ENCODE measurements at regions not wholly inside any gene's neighbourhood (a gene's known extent, or its start where the extent isn't known, plus 50 kb on each side); places are given as distances from the start of the nearest gene placed in this dataset.

DNA sequence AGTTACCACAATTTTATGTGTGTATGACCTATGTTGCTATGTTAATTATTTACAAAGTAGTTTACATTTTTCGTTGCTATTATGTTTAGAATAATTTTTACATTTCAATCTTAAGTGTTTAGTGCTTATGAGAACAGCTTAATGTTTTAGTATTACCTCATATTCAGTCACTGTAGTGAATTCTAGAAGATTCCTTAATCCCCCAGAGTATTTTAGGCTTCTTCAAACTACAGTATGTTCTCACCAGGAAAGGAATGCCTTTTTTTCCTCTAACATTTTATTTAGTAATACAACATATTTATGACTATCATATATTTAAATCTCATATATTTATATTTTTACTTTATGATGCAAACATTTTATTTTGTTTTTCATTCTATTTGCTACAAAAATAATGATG is 612.1 kb upstream of the KLHL1 start:
- Histone ChIP-seq H3K4me3 (ENCODE audit: insufficient read depth, low read length) (no peak overlapping the region), H3K4me2 (ENCODE audit: insufficient read depth, low read length) (no peak overlapping the region), H4K20me1 (ENCODE audit: insufficient read depth, low read length) (no peaks in the 10 kb centered on the region), H2AFZ (ENCODE audit: low read length) (no peak overlapping the region), H3K27ac (ENCODE audit: low read depth, low read length) (no peak overlapping the region), H3K36me3 (ENCODE audit: insufficient read depth, low read length) (no peaks in the 10 kb centered on the region), H3K4me1 (ENCODE audit: insufficient read depth, low read length) (no peaks in the 10 kb centered on the region), H3K27me3 (ENCODE audit: insufficient read depth, low read length) (no peaks in the 10 kb centered on the region), H3K9me3 (ENCODE audit: low read depth, low read length) (peaks cover 2% of the 10 kb centered on the region), H3K79me2 (ENCODE audit: insufficient read depth, low read length) (no peaks in the 10 kb centered on the region)
- TF ChIP-seq, protein P1, sequence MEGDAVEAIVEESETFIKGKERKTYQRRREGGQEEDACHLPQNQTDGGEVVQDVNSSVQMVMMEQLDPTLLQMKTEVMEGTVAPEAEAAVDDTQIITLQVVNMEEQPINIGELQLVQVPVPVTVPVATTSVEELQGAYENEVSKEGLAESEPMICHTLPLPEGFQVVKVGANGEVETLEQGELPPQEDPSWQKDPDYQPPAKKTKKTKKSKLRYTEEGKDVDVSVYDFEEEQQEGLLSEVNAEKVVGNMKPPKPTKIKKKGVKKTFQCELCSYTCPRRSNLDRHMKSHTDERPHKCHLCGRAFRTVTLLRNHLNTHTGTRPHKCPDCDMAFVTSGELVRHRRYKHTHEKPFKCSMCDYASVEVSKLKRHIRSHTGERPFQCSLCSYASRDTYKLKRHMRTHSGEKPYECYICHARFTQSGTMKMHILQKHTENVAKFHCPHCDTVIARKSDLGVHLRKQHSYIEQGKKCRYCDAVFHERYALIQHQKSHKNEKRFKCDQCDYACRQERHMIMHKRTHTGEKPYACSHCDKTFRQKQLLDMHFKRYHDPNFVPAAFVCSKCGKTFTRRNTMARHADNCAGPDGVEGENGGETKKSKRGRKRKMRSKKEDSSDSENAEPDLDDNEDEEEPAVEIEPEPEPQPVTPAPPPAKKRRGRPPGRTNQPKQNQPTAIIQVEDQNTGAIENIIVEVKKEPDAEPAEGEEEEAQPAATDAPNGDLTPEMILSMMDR (IDR thresholded peaks at IDR 0.05; ENCODE audit: extremely low read depth, low read depth, low read length), result no peak
- no peak for DNase-seq (ENCODE audit: insufficient read length, low spot score, missing footprints)

DNA sequence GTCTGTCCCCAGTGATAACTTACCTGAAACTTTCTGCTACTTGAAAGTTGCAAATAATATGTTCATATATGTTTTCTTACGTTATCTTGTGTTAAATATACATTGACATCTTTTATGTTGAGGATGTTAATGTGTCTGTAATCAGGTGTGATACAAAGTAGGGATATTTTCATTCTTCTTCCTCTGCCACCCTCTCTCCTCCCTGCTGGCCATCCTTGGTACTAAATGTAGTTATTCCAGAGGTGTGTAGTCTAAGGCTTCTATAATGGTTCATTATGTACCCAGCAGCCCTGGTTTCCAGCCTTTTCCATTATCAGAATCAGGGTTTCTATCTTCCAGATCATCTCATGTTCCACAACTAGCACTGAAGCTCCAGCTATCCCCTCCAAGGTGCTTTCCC is 606.7 kb upstream of the KLHL1 start:
- no peaks in the 10 kb centered on the region for H3K27me3 ChIP-seq (ENCODE audit: insufficient read depth, low read length)

DNA sequence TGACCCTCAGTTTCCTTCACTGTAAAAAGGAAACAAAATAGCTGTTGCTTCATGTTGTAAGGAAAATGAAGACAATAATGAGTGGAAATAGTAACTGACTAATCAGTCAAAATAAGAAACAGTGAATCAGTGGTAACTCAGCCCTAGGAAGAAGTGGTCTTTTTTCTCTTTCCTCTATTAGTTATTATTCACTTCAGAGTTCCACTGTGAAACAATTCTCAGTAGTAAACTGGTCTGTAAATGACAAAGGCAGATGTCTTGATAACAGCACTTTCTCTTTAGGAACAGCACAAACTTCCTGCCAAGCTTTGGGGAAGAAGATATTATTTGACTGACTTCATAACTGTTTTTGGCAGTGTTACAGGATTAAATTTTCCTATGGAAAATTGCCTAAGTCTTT is 600.5 kb upstream of the KLHL1 start:
- peaks cover under 1% of the 10 kb centered on the region for H3K9me3 ChIP-seq (ENCODE audit: low read depth, low read length)
- H4K20me1 ChIP-seq (ENCODE audit: insufficient read depth, low read length), result no peaks in the 10 kb centered on the region
- no peak for DNase-seq (ENCODE audit: insufficient read length, low spot score, missing footprints)
- TF ChIP-seq, protein P1 (IDR thresholded peaks at IDR 0.05; ENCODE audit: extremely low read depth, low read depth, low read length), result no peak
- H2AFZ ChIP-seq (ENCODE audit: low read length), result no peak overlapping the region
- no peak overlapping the region for H3K27ac ChIP-seq (ENCODE audit: low read depth, low read length)
- no peaks in the 10 kb centered on the region for H3K4me1 ChIP-seq (ENCODE audit: insufficient read depth, low read length)
- H3K27me3 ChIP-seq (ENCODE audit: insufficient read depth, low read length), result no peaks in the 10 kb centered on the region
- H3K4me3 ChIP-seq (ENCODE audit: insufficient read depth, low read length), result no peak overlapping the region
- H3K4me2 ChIP-seq (ENCODE audit: insufficient read depth, low read length), result no peak overlapping the region
- no peaks in the 10 kb centered on the region for H3K79me2 ChIP-seq (ENCODE audit: insufficient read depth, low read length)
- no peaks in the 10 kb centered on the region for H3K36me3 ChIP-seq (ENCODE audit: insufficient read depth, low read length)

More for the DNA sequence above, 606.7 kb upstream of the KLHL1 start:
- DNase-seq (ENCODE audit: insufficient read length, low spot score, missing footprints), result no peak
- H3K79me2 ChIP-seq (ENCODE audit: insufficient read depth, low read length), result no peaks in the 10 kb centered on the region
- TF ChIP-seq, protein P1 (IDR thresholded peaks at IDR 0.05; ENCODE audit: extremely low read depth, low read depth, low read length), result no peak
- no peaks in the 10 kb centered on the region for H3K4me1 ChIP-seq (ENCODE audit: insufficient read depth, low read length)
- no peak overlapping the region for H3K4me2 ChIP-seq (ENCODE audit: insufficient read depth, low read length)
- H2AFZ ChIP-seq (ENCODE audit: low read length), result no peak overlapping the region
- no peaks in the 10 kb centered on the region for H3K9me3 ChIP-seq (ENCODE audit: low read depth, low read length)
- no peak overlapping the region for H3K27ac ChIP-seq (ENCODE audit: low read depth, low read length)
- H4K20me1 ChIP-seq (ENCODE audit: insufficient read depth, low read length), result no peaks in the 10 kb centered on the region
- H3K36me3 ChIP-seq (ENCODE audit: insufficient read depth, low read length), result no peaks in the 10 kb centered on the region
- H3K4me3 ChIP-seq (ENCODE audit: insufficient read depth, low read length), result no peak overlapping the region

DNA sequence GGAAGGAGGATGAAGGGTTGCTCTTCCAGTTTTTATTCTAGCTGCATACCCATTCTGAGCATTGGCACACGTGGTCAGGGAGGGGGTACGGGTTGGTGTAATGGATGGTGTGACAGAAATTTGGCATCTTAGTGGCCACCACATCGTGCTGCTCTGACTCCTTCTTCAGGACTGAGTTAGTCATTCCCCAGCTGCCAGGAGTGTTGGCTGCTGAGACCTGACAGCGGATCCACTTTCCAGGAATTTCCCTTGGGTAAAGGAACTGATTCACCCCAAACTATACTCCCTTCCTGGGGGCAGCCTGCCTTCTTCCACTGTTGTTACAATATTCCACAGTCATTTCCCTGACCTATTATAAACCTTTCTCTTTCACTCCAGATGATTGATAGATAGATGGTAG is 595.5 kb upstream of the KLHL1 start:
- DNase-seq (ENCODE audit: insufficient read length, low spot score, missing footprints), result no peak
- no peaks in the 10 kb centered on the region for H3K27me3 ChIP-seq (ENCODE audit: insufficient read depth, low read length)
- H3K36me3 ChIP-seq (ENCODE audit: insufficient read depth, low read length), result no peaks in the 10 kb centered on the region
- H4K20me1 ChIP-seq (ENCODE audit: insufficient read depth, low read length), result no peaks in the 10 kb centered on the region
- H2AFZ ChIP-seq (ENCODE audit: low read length), result no peak overlapping the region
- no peak overlapping the region for H3K4me2 ChIP-seq (ENCODE audit: insufficient read depth, low read length)
- no peaks in the 10 kb centered on the region for H3K79me2 ChIP-seq (ENCODE audit: insufficient read depth, low read length)
- TF ChIP-seq, protein P1 (IDR thresholded peaks at IDR 0.05; ENCODE audit: extremely low read depth, low read depth, low read length), result no peak
- H3K4me1 ChIP-seq (ENCODE audit: insufficient read depth, low read length), result no peaks in the 10 kb centered on the region
- no peak overlapping the region for H3K4me3 ChIP-seq (ENCODE audit: insufficient read depth, low read length)
- no peak overlapping the region for H3K27ac ChIP-seq (ENCODE audit: low read depth, low read length)
- H3K9me3 ChIP-seq (ENCODE audit: low read depth, low read length), result peaks cover 4% of the 10 kb centered on the region

Measured in osteoblast (primary cell).